ENCODE measurements at regions not wholly inside any gene's neighbourhood (a gene's known extent, or its start where the extent isn't known, plus 50 kb on each side); places are given as distances from the start of the nearest gene placed in this dataset.

GRCh38 chr20:6489361-6490171, 277.9 kb upstream of the BMP2 start:
- TF ChIP-seq, protein P1, sequence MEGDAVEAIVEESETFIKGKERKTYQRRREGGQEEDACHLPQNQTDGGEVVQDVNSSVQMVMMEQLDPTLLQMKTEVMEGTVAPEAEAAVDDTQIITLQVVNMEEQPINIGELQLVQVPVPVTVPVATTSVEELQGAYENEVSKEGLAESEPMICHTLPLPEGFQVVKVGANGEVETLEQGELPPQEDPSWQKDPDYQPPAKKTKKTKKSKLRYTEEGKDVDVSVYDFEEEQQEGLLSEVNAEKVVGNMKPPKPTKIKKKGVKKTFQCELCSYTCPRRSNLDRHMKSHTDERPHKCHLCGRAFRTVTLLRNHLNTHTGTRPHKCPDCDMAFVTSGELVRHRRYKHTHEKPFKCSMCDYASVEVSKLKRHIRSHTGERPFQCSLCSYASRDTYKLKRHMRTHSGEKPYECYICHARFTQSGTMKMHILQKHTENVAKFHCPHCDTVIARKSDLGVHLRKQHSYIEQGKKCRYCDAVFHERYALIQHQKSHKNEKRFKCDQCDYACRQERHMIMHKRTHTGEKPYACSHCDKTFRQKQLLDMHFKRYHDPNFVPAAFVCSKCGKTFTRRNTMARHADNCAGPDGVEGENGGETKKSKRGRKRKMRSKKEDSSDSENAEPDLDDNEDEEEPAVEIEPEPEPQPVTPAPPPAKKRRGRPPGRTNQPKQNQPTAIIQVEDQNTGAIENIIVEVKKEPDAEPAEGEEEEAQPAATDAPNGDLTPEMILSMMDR (IDR thresholded peaks at IDR 0.05; ENCODE audit: control insufficient read depth, insufficient read depth, low read depth, low read length, missing control alignments) = no peak
- no peak overlapping the region for H3K4me3 ChIP-seq (ENCODE audit: control insufficient read depth, low read depth, low read length)
- DNase-seq (ENCODE audit: low read depth) = no peak

- H3K4me3 ChIP-seq (ENCODE audit: control insufficient read depth, low read depth, low read length) = no peak overlapping the region
- TF ChIP-seq, protein P1 (IDR thresholded peaks at IDR 0.05; ENCODE audit: control insufficient read depth, insufficient read depth, low read depth, low read length, missing control alignments) = no peak
- DNase-seq (ENCODE audit: low read depth) = no peak
Observed at GRCh38 chr20:6485351-6485750, 282.1 kb upstream of the BMP2 start.

- no peak overlapping the region for H3K4me3 ChIP-seq (ENCODE audit: control insufficient read depth, low read depth, low read length)
- TF ChIP-seq, protein P1 (IDR thresholded peaks at IDR 0.05; ENCODE audit: control insufficient read depth, insufficient read depth, low read depth, low read length, missing control alignments) = no peak
- DNase-seq (ENCODE audit: low read depth) = no peak
Observed at GRCh38 chr20:6483727-6484126, 283.8 kb upstream of the BMP2 start.

DNA sequence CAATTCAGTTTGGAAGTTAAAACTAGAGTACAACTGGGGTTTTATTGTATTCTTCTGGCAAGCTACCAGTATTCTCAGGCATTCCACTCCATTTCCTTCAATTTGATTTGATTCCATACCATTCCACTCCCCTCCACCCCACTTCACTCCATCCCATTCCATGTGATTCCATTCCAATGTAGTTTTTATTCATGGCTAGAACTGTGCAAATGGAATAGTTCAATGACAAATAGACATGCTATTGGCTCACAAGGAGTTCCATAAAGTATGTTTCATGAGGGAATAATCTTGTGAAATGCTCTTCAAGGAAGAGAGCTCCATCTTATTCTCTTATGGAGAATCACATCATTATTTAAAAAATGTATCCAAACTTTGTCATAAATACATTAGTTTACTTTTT, 285.0 kb upstream of the BMP2 start:
- no peak overlapping the region for H3K4me3 ChIP-seq (ENCODE audit: control insufficient read depth, low read depth, low read length)
- TF ChIP-seq, protein P1 (IDR thresholded peaks at IDR 0.05; ENCODE audit: control insufficient read depth, insufficient read depth, low read depth, low read length, missing control alignments) = no peak

DNA sequence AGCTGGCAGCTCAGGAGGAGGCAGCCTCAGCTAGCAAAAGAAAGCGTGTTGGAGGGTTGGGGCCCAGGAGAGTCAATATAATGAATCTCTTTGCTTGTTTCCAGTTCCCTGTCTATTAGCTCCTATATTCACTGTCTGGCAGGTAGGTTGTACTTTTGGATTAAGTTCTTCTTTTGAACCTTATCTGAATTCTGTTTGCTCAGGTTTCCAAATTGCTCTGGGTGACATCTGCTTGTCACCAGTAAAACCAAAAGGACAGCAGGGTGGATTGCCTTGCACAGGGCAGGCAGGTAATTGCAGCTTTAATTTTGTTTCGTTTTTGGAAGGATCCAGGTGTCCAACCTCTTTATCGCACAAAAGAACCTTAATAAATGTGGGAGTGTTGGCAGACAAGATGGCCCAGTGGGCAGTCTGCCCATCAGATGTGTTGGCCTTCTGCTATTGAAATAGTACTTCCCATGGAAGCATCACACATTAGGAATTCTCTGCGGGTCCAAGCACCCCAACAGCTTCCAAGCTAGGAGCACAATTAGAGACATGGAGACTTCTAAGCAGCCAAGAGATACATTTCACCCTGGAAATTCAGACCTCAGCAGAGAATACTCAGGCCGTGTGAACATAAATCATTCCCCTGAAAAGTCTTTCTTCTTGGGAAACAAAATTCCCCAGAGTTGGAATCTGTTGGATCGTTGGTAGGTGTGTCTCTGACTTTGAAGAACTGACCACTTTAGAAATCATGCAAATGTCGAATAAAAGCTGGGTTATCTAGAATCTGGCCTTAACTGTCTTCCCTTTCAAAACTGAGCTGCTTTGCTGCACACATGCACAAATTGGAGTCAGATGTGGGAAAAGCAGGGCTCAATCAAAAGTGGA, 286.9 kb upstream of the BMP2 start:
- no peak for DNase-seq (ENCODE audit: low read depth)
- TF ChIP-seq, protein P1 (IDR thresholded peaks at IDR 0.05; ENCODE audit: control insufficient read depth, insufficient read depth, low read depth, low read length, missing control alignments) = no peak
- H3K4me3 ChIP-seq (ENCODE audit: control insufficient read depth, low read depth, low read length) = no peak overlapping the region

More for the DNA sequence above, 285.0 kb upstream of the BMP2 start:
- no peak for DNase-seq (ENCODE audit: low read depth)

DNA sequence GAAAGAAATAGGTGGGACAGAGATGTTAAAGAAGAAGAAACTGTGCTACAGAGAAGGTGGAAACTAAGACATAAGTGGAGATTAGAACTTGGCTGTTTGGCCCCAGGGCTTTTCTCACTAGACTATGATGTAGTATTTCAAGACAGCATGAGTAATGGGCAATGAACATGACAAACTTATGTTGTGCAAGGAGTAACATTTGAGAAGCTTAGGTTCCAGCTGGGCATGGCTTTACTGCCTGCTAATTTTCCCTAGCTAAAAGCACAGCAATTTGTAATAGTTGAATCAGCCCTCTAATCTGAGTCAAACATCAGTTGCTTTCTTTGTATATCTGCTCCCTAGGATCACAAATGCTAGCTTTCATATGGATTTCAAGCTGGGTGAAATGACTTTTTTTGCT, 294.3 kb upstream of the BMP2 start:
- H3K4me3 ChIP-seq (ENCODE audit: control insufficient read depth, low read depth, low read length) = no peak overlapping the region
- DNase-seq (ENCODE audit: low read depth) = no peak
- TF ChIP-seq, protein P1 (IDR thresholded peaks at IDR 0.05; ENCODE audit: control insufficient read depth, insufficient read depth, low read depth, low read length, missing control alignments) = no peak

Data from AG09309 (cell line).